ENCODE measurements at regions not wholly inside any gene's neighbourhood (a gene's known extent, or its start where the extent isn't known, plus 50 kb on each side); places are given as distances from the start of the nearest gene placed in this dataset.

GRCh38 chr2:150230004-150230403, 257.5 kb downstream of the RND3 start:
- Histone ChIP-seq H3K36me3 (ENCODE audit: control insufficient read depth in 2 of 2, extremely low read depth in 1 of 2, insufficient read depth in 2 of 2, low read length in 2 of 2) (no peaks in the 10 kb centered on the region), H3K9me1 (replicated peaks; ENCODE audit: control insufficient read depth, extremely low read depth, insufficient read depth, low read length) (no peaks in the 10 kb centered on the region), H4K20me1 (replicated peaks; ENCODE audit: control insufficient read depth, extremely low read depth, insufficient read depth, low read length) (no peaks in the 10 kb centered on the region), H3K4me3 (replicated peaks in 1 of 3; ENCODE audit: insufficient read depth in 1 of 3, low read depth in 1 of 3, low read length in 3 of 3) (no peak overlapping the region), H3K27me3 (ENCODE audit: control insufficient read depth in 2 of 2, insufficient read depth in 2 of 2, low read length in 2 of 2) (no peaks in the 10 kb centered on the region), H3K79me2 (ENCODE audit: control insufficient read depth, insufficient read depth, low read length) (no peaks in the 10 kb centered on the region), H3K27ac (ENCODE audit: insufficient read depth, low read depth, low read length) (no peak overlapping the region), H2AFZ (ENCODE audit: low read depth, low read length) (no peak overlapping the region), H3K4me1 (ENCODE audit: control insufficient read depth, extremely low read depth, insufficient read depth, low read length) (peaks cover 18% of the 10 kb centered on the region), H3K4me2 (ENCODE audit: insufficient read depth, low read length) (no peak overlapping the region), H3K9ac (replicated peaks; ENCODE audit: extremely low read depth, insufficient read depth, low read length) (no peak overlapping the region), H3K9me3 (replicated peaks; ENCODE audit: control insufficient read depth, insufficient read depth, low read length) (no peaks in the 10 kb centered on the region)
- FAIRE-seq (no peak), DNase-seq (ENCODE audit: low read depth, low spot score) (no peak)
- POLR2A ChIA-PET, result no interaction called here
- intact Hi-C loops (cut with micrococcal nuclease) (no loop called here), dilution Hi-C loops (cut with MboI; ENCODE audit: extremely low pct_ligation_motif_present, low sequenced_read_pairs) (no loop called here)
- BruUV-seq (replicated peaks), result no TSS peak
- CTCF ChIA-PET, result interaction anchor here (0.6 to 1.1 kb wide), 2 partner anchors 32 to 430 kb away, joined by 3 read pairs; no protein-coding TSS in a partner anchor
- TF ChIP-seq POLR2A (IDR thresholded peaks at IDR 0.05; ENCODE audit: low read depth, low read length) (no peak), MAX (IDR thresholded peaks at IDR 0.05; ENCODE audit: insufficient read depth, insufficient read length) (no peak), EZH2 (IDR thresholded peaks at IDR 0.05; ENCODE audit: borderline replicate concordance, low read depth, low read length, severe bottlenecking) (no peak), JUN (IDR thresholded peaks at IDR 0.05; ENCODE audit: borderline replicate concordance, insufficient read depth, insufficient read length, low read depth) (no peak), POLR2AphosphoS5 (IDR thresholded peaks at IDR 0.05; ENCODE audit: insufficient read depth, low read depth, low read length) (no peak), FOS (IDR thresholded peaks at IDR 0.05; ENCODE audit: borderline replicate concordance, insufficient read depth, low read length) (no peak), MYC (IDR thresholded peaks at IDR 0.05; ENCODE audit: low read depth, low read length) (no peak)

- TF ChIP-seq FOS (IDR thresholded peaks at IDR 0.05; ENCODE audit: borderline replicate concordance, insufficient read depth, low read length) (no peak), EZH2 (IDR thresholded peaks at IDR 0.05; ENCODE audit: borderline replicate concordance, low read depth, low read length, severe bottlenecking) (no peak), JUN (IDR thresholded peaks at IDR 0.05; ENCODE audit: borderline replicate concordance, insufficient read depth, insufficient read length, low read depth) (no peak), GATA2 (IDR thresholded peaks at IDR 0.05; ENCODE audit: insufficient read depth, insufficient read length, low read depth, low read length) (no peak), CTCF (IDR thresholded peaks at IDR 0.05; ENCODE audit: extremely low read depth in 1 of 2, insufficient read depth in 1 of 2, low read depth in 1 of 2, low read length in 2 of 2) (no peak), POLR2AphosphoS5 (IDR thresholded peaks at IDR 0.05; ENCODE audit: insufficient read depth, low read depth, low read length) (no peak), MAX (IDR thresholded peaks at IDR 0.05; ENCODE audit: insufficient read depth, insufficient read length) (no peak)
- FAIRE-seq, result no peak
- Histone ChIP-seq H3K9me3 (replicated peaks; ENCODE audit: control insufficient read depth, insufficient read depth, low read length) (no peaks in the 10 kb centered on the region), H3K4me3 (replicated peaks in 1 of 3; ENCODE audit: insufficient read depth in 1 of 3, low read depth in 1 of 3, low read length in 3 of 3) (no peak overlapping the region), H3K9ac (replicated peaks; ENCODE audit: extremely low read depth, insufficient read depth, low read length) (no peak overlapping the region), H3K4me2 (ENCODE audit: insufficient read depth, low read length) (no peak overlapping the region), H3K27me3 (ENCODE audit: control insufficient read depth in 2 of 2, insufficient read depth in 2 of 2, low read length in 2 of 2) (no peaks in the 10 kb centered on the region), H3K4me1 (ENCODE audit: control insufficient read depth, extremely low read depth, insufficient read depth, low read length) (peaks cover 8% of the 10 kb centered on the region), H3K36me3 (ENCODE audit: control insufficient read depth in 2 of 2, extremely low read depth in 1 of 2, insufficient read depth in 2 of 2, low read length in 2 of 2) (no peaks in the 10 kb centered on the region), H4K20me1 (replicated peaks; ENCODE audit: control insufficient read depth, extremely low read depth, insufficient read depth, low read length) (no peaks in the 10 kb centered on the region), H3K79me2 (ENCODE audit: control insufficient read depth, insufficient read depth, low read length) (no peaks in the 10 kb centered on the region), H2AFZ (ENCODE audit: low read depth, low read length) (peak overlapping the region; percentile 56), H3K27ac (ENCODE audit: insufficient read depth, low read depth, low read length) (no peak overlapping the region), H3K9me1 (replicated peaks; ENCODE audit: control insufficient read depth, extremely low read depth, insufficient read depth, low read length) (no peaks in the 10 kb centered on the region)
- no TSS peak for BruUV-seq (replicated peaks)
- dilution Hi-C loops (cut with MboI; ENCODE audit: extremely low pct_ligation_motif_present, low sequenced_read_pairs), result no loop called here
- CTCF ChIA-PET, result no interaction called here
- intact Hi-C loops (cut with micrococcal nuclease), result no loop called here
- POLR2A ChIA-PET, result no interaction called here
- DNase-seq (ENCODE audit: low read depth, low spot score), result no peak
Measured at GRCh38 chr2:150228936-150229335, 258.5 kb downstream of the RND3 start.
